SK-N-SH (cell line): ENCODE measurements at regions not wholly inside any gene's neighbourhood (a gene's known extent, or its start where the extent isn't known, plus 50 kb on each side); places are given as distances from the start of the nearest gene placed in this dataset.

Experiments used
- FOXM1 ChIP-seq: IDR thresholded peaks from 2 replicates; pipeline ENCODE4 v1.4.0; 2012; ENCODE audit warnings: low read depth, mild to moderate bottlenecking
- GABPA ChIP-seq: IDR thresholded peaks from 2 replicates; pipeline ENCODE4 v1.4.0; 2012; ENCODE audit warnings: low read depth, mild to moderate bottlenecking
- JUND ChIP-seq: IDR thresholded peaks from 2 replicates; pipeline ENCODE4 v1.4.0; 2012
- MXI1 ChIP-seq: IDR thresholded peaks from 2 replicates; pipeline ENCODE4 v1.6.1; 2012; ENCODE audit warnings: mild to moderate bottlenecking, low read depth, low read length, improper control_type of control experiment
- NFIC ChIP-seq: IDR thresholded peaks from 2 replicates; pipeline ENCODE4 v1.4.0; 2012; ENCODE audit warnings: borderline replicate concordance
- NRF1 ChIP-seq: IDR thresholded peaks from 2 replicates; pipeline ENCODE4 v1.6.1; 2012; ENCODE audit warnings: low read depth, mild to moderate bottlenecking, low read length
- POLR2AphosphoS5 ChIP-seq: IDR thresholded peaks from 2 replicates; pipeline ENCODE4 v1.6.1; 2012; ENCODE audit warnings: low read depth, low read length
- RAD21 ChIP-seq: IDR thresholded peaks from 2 replicates; pipeline ENCODE4 v1.6.1; 2012; ENCODE audit warnings: mild to moderate bottlenecking, low read length
- RCOR1 ChIP-seq: fragments of 150-350 bp; IDR thresholded peaks from 2 replicates; pipeline ENCODE4 v1.6.1; 2017; ENCODE audit warnings: antibody characterized with exemption, low read length
- RFX5 ChIP-seq: IDR thresholded peaks from 2 replicates; pipeline ENCODE4 v1.6.1; 2012; ENCODE audit warnings: mild to moderate bottlenecking, improper control_type of control experiment, low read length
- SMC3 ChIP-seq: IDR thresholded peaks from 2 replicates; pipeline ENCODE4 v1.6.1; 2012; ENCODE audit warnings: low read depth, low read length, improper control_type of control experiment
- TAF1 ChIP-seq: IDR thresholded peaks from 2 replicates; pipeline ENCODE4 v1.6.1; 2012; ENCODE audit warnings: low read depth, mild to moderate bottlenecking, low read length, moderate library complexity, borderline replicate concordance
- YY1 ChIP-seq: IDR thresholded peaks from 2 replicates; pipeline ENCODE4 v1.4.0; 2012; ENCODE audit warnings: low read depth, mild to moderate bottlenecking
- TF ChIP-seq, protein P1 (sequence below): fragments of 200-600 bp; sonication (generic); IDR thresholded peaks from 2 replicates; pipeline ENCODE4 v1.6.1; 2017; ENCODE audit warnings: antibody characterized with exemption, mild to moderate bottlenecking, moderate library complexity

GRCh38 chr6:145132709-145133108 is 602.6 kb downstream of the EPM2A start:
- TF ChIP-seq GABPA: no peak
- TF ChIP-seq, protein P1, sequence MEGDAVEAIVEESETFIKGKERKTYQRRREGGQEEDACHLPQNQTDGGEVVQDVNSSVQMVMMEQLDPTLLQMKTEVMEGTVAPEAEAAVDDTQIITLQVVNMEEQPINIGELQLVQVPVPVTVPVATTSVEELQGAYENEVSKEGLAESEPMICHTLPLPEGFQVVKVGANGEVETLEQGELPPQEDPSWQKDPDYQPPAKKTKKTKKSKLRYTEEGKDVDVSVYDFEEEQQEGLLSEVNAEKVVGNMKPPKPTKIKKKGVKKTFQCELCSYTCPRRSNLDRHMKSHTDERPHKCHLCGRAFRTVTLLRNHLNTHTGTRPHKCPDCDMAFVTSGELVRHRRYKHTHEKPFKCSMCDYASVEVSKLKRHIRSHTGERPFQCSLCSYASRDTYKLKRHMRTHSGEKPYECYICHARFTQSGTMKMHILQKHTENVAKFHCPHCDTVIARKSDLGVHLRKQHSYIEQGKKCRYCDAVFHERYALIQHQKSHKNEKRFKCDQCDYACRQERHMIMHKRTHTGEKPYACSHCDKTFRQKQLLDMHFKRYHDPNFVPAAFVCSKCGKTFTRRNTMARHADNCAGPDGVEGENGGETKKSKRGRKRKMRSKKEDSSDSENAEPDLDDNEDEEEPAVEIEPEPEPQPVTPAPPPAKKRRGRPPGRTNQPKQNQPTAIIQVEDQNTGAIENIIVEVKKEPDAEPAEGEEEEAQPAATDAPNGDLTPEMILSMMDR: no peak
- TF ChIP-seq NRF1: no peak
- no peak for TF ChIP-seq RAD21
- TF ChIP-seq RFX5: no peak
- TF ChIP-seq JUND: no peak
- no peak for TF ChIP-seq TAF1
- no peak for TF ChIP-seq MXI1
- TF ChIP-seq SMC3: no peak
- TF ChIP-seq POLR2AphosphoS5: no peak
- TF ChIP-seq NFIC: no peak
- TF ChIP-seq YY1: no peak
- no peak for TF ChIP-seq FOXM1
- TF ChIP-seq RCOR1: no peak
